HEK293T (cell line): ENCODE measurements at regions not wholly inside any gene's neighbourhood (a gene's known extent, or its start where the extent isn't known, plus 50 kb on each side); places are given as distances from the start of the nearest gene placed in this dataset.

Source experiments
- CTCF ChIA-PET: fragments of 350-600 bp; formaldehyde crosslinking; extraction: SDS; loops from one replicate; lab custom pipeline; 2021; ENCODE audit warnings: antibody characterized with exemption, inconsistent platforms; lab: Yijun Ruan, JAX
- POLR2A ChIA-PET: fragments of 350-600 bp; formaldehyde crosslinking; extraction: SDS; loops from one replicate; lab custom pipeline; 2020; ENCODE audit warnings: antibody characterized with exemption, inconsistent platforms; lab: Yijun Ruan, JAX
- DNase-seq: peaks from one replicate; pipeline ENCODE4 v3.0.0; 2012; ENCODE audit warnings: mixed read lengths; ENCODE audit errors: extremely low spot score
- ARNT ChIP-seq: fragments of 450-650 bp; IDR thresholded peaks from 2 replicates; pipeline ENCODE4 v1.6.1; 2017; ENCODE audit warnings: mild to moderate bottlenecking
- BHLHE40 ChIP-seq: fragments of 450-650 bp; IDR thresholded peaks from 2 replicates; pipeline ENCODE4 v1.6.1; 2016; ENCODE audit warnings: mild to moderate bottlenecking, moderate library complexity, borderline replicate concordance
- CTBP1 ChIP-seq: fragments of 450-650 bp; IDR thresholded peaks from 2 replicates; pipeline ENCODE4 v1.6.1; 2016; ENCODE audit warnings: borderline replicate concordance
- ELF4 ChIP-seq: fragments of 450-650 bp; IDR thresholded peaks from 2 replicates; pipeline ENCODE4 v1.6.1; 2017; ENCODE audit warnings: antibody characterized with exemption
- FOXA1 ChIP-seq: fragments of 450-650 bp; IDR thresholded peaks from 2 replicates; pipeline ENCODE4 v1.6.1; 2016; ENCODE audit warnings: mild to moderate bottlenecking
- FOXK2 ChIP-seq: fragments of 450-650 bp; IDR thresholded peaks from 2 replicates; pipeline ENCODE4 v1.6.1; 2016; ENCODE audit warnings: mild to moderate bottlenecking
- FOXM1 ChIP-seq: fragments of 450-650 bp; IDR thresholded peaks from 2 replicates; pipeline ENCODE4 v1.6.1; 2017; ENCODE audit warnings: mild to moderate bottlenecking, borderline replicate concordance
- HDGF ChIP-seq: fragments of 450-650 bp; IDR thresholded peaks from 2 replicates; pipeline ENCODE4 v1.6.1; 2017; ENCODE audit warnings: antibody characterized with exemption, borderline replicate concordance
- L3MBTL2 ChIP-seq: fragments of 450-650 bp; conservative IDR thresholded peaks from 2 replicates; pipeline ENCODE4 v1.6.1; 2016; ENCODE audit warnings: mild to moderate bottlenecking
- LEF1 ChIP-seq: fragments of 450-650 bp; IDR thresholded peaks from 2 replicates; pipeline ENCODE4 v1.6.1; 2017; ENCODE audit warnings: mild to moderate bottlenecking, borderline replicate concordance
- NFRKB ChIP-seq: fragments of 450-650 bp; IDR thresholded peaks from 2 replicates; pipeline ENCODE4 v1.6.1; 2016; ENCODE audit warnings: mild to moderate bottlenecking, moderate library complexity
- PKNOX1 ChIP-seq: fragments of 450-650 bp; IDR thresholded peaks from 2 replicates; pipeline ENCODE4 v1.6.1; 2016
- SP1 ChIP-seq: fragments of 450-650 bp; IDR thresholded peaks from 2 replicates; pipeline ENCODE4 v1.6.1; 2017
- SUZ12 ChIP-seq: fragments of 450-650 bp; IDR thresholded peaks from 2 replicates; pipeline ENCODE4 v1.6.1; 2016; ENCODE audit warnings: mild to moderate bottlenecking
- TARDBP ChIP-seq: fragments of 450-650 bp; IDR thresholded peaks from 2 replicates; pipeline ENCODE4 v1.6.1; 2016
- ZNF384 ChIP-seq: fragments of 450-650 bp; IDR thresholded peaks from 2 replicates; pipeline ENCODE4 v1.6.1; 2016

- DNase-seq = no peak
- CTCF ChIA-PET = no interaction called here
- TF ChIP-seq ELF4 = no peak
- TF ChIP-seq SP1 = no peak
- no peak for TF ChIP-seq LEF1
- no peak for TF ChIP-seq TARDBP
- POLR2A ChIA-PET = no interaction called here
These were observed 161.5 kb upstream of the SLC28A3 start for GRCh38 chr9:84502066-84502465.

- ChIA-PET POLR2A (no interaction called here), CTCF (no interaction called here)
- TF ChIP-seq FOXA1 (no peak), PKNOX1 (no peak), TARDBP (no peak), CTBP1 (no peak), FOXM1 (no peak), FOXK2 (no peak), SUZ12 (no peak), BHLHE40 (no peak), HDGF (no peak)
- no peak for DNase-seq
These were observed 163.8 kb upstream of the SLC28A3 start for GRCh38 chr9:84504360-84504759.

- CTCF ChIA-PET = interaction anchor here (0.6 kb wide), 1 partner anchor 14 kb away, joined by 5 read pairs; no protein-coding TSS in a partner anchor
- no peak for TF ChIP-seq L3MBTL2
- TF ChIP-seq FOXM1 = no peak
- no peak for TF ChIP-seq NFRKB
- no peak for TF ChIP-seq PKNOX1
- no peak for DNase-seq
- POLR2A ChIA-PET = no interaction called here
These were observed 157.9 kb upstream of the NTRK2 start for GRCh38 chr9:84511651-84512050.

GRCh38 chr9:84512493-84512892 lies 157.0 kb upstream of the NTRK2 start:
- TF ChIP-seq BHLHE40 = no peak
- ChIA-PET CTCF (no interaction called here), POLR2A (no interaction called here)
- DNase-seq = no peak

GRCh38 chr9:84513473-84513872 lies 156.1 kb upstream of the NTRK2 start:
- POLR2A ChIA-PET = no interaction called here
- DNase-seq = no peak
- CTCF ChIA-PET = no interaction called here
- TF ChIP-seq SP1 (no peak), FOXM1 (no peak), FOXA1 (no peak), NFRKB (no peak), FOXK2 (no peak), ZNF384 (no peak), LEF1 (no peak), CTBP1 (no peak), SUZ12 (no peak), PKNOX1 (no peak), HDGF (no peak), TARDBP (no peak), L3MBTL2 (no peak), ARNT (no peak)

- TF ChIP-seq BHLHE40 (no peak), FOXM1 (no peak), HDGF (no peak), L3MBTL2 (no peak), NFRKB (no peak), FOXA1 (no peak), SP1 (no peak), ARNT (no peak), TARDBP (no peak)
- ChIA-PET CTCF (no interaction called here), POLR2A (no interaction called here)
- no peak for DNase-seq
These were observed 155.6 kb upstream of the NTRK2 start for GRCh38 chr9:84513979-84514378.

- POLR2A ChIA-PET = no interaction called here
- DNase-seq = no peak
- TF ChIP-seq LEF1 = no peak
- no peak for TF ChIP-seq ZNF384
- no peak for TF ChIP-seq SUZ12
- no peak for TF ChIP-seq ELF4
- no peak for TF ChIP-seq FOXK2
- TF ChIP-seq TARDBP = no peak
- TF ChIP-seq CTBP1 = no peak
- TF ChIP-seq SP1 = no peak
- CTCF ChIA-PET = no interaction called here
These were observed 155.1 kb upstream of the NTRK2 start for GRCh38 chr9:84514421-84514820.

GRCh38 chr9:84517026-84517425 lies 152.5 kb upstream of the NTRK2 start:
- TF ChIP-seq SP1 (no peak), ZNF384 (no peak), LEF1 (no peak), HDGF (no peak), CTBP1 (no peak), FOXM1 (no peak), PKNOX1 (no peak), FOXK2 (no peak), FOXA1 (no peak), BHLHE40 (no peak), L3MBTL2 (no peak)
- POLR2A ChIA-PET = no interaction called here
- CTCF ChIA-PET = no interaction called here
- no peak for DNase-seq
